ENCODE measurements at regions not wholly inside any gene's neighbourhood (a gene's known extent, or its start where the extent isn't known, plus 50 kb on each side); places are given as distances from the start of the nearest gene placed in this dataset.

- H3K9me3 ChIP-seq = no peaks in the 10 kb centered on the region
- no peak for DNase-seq
- no peaks in the 10 kb centered on the region for H3K4me1 ChIP-seq
- no peaks in the 10 kb centered on the region for H3K36me3 ChIP-seq
- H3K27me3 ChIP-seq = no peaks in the 10 kb centered on the region
- no peak overlapping the region for H3K27ac ChIP-seq
- H3K4me3 ChIP-seq = no peak overlapping the region
- TF ChIP-seq CTCF (IDR thresholded peaks at IDR 0.05) (no peak), POLR2A (IDR thresholded peaks at IDR 0.05) (no peak)
These were observed 81.0 kb downstream of the HYCC1 start for GRCh38 chr7:22932896-22933295.

GRCh38 chr7:22931011-22931410 lies 82.9 kb downstream of the HYCC1 start:
- TF ChIP-seq POLR2A (IDR thresholded peaks at IDR 0.05) (no peak), CTCF (IDR thresholded peaks at IDR 0.05) (no peak)
- Histone ChIP-seq H3K4me1 (no peaks in the 10 kb centered on the region), H3K27me3 (no peaks in the 10 kb centered on the region), H3K36me3 (no peaks in the 10 kb centered on the region), H3K9me3 (no peaks in the 10 kb centered on the region), H3K27ac (no peak overlapping the region), H3K4me3 (no peak overlapping the region)
- no peak for DNase-seq

- no peaks in the 10 kb centered on the region for H3K27me3 ChIP-seq
- TF ChIP-seq CTCF (IDR thresholded peaks at IDR 0.05) = no peak
- TF ChIP-seq POLR2A (IDR thresholded peaks at IDR 0.05) = no peak
- no peaks in the 10 kb centered on the region for H3K9me3 ChIP-seq
- H3K4me3 ChIP-seq = no peak overlapping the region
- H3K36me3 ChIP-seq = no peaks in the 10 kb centered on the region
- H3K4me1 ChIP-seq = no peaks in the 10 kb centered on the region
- H3K27ac ChIP-seq = no peak overlapping the region
- no peak for DNase-seq
These were observed 91.6 kb downstream of the HYCC1 start for GRCh38 chr7:22922307-22922706.

- no peaks in the 10 kb centered on the region for H3K4me1 ChIP-seq
- H3K4me3 ChIP-seq = no peak overlapping the region
- H3K27me3 ChIP-seq = no peaks in the 10 kb centered on the region
- H3K27ac ChIP-seq = no peak overlapping the region
- H3K36me3 ChIP-seq = no peaks in the 10 kb centered on the region
- H3K9me3 ChIP-seq = no peaks in the 10 kb centered on the region
- TF ChIP-seq POLR2A (IDR thresholded peaks at IDR 0.05) (no peak), CTCF (IDR thresholded peaks at IDR 0.05) (no peak)
- no peak for DNase-seq
These were observed 92.4 kb downstream of the HYCC1 start for GRCh38 chr7:22921386-22922086.

GRCh38 chr7:22920672-22921071 lies 93.3 kb downstream of the HYCC1 start:
- Histone ChIP-seq H3K36me3 (no peaks in the 10 kb centered on the region), H3K9me3 (no peaks in the 10 kb centered on the region), H3K4me1 (no peaks in the 10 kb centered on the region), H3K27ac (no peak overlapping the region), H3K27me3 (no peaks in the 10 kb centered on the region), H3K4me3 (no peak overlapping the region)
- no peak for DNase-seq
- TF ChIP-seq POLR2A (IDR thresholded peaks at IDR 0.05) = no peak
- no peak for TF ChIP-seq CTCF (IDR thresholded peaks at IDR 0.05)

GRCh38 chr7:22913158-22913557 lies 90.5 kb upstream of the TOMM7 start:
- Histone ChIP-seq H3K27me3 (no peaks in the 10 kb centered on the region), H3K4me3 (no peak overlapping the region), H3K4me1 (no peaks in the 10 kb centered on the region), H3K9me3 (no peaks in the 10 kb centered on the region), H3K27ac (no peak overlapping the region), H3K36me3 (no peaks in the 10 kb centered on the region)
- DNase-seq = no peak
- TF ChIP-seq POLR2A (IDR thresholded peaks at IDR 0.05) (no peak), CTCF (IDR thresholded peaks at IDR 0.05) (no peak)
